Mesenchymal stem cell (in vitro differentiated cells and primary cell): ENCODE measurements at regions not wholly inside any gene's neighbourhood (a gene's known extent, or its start where the extent isn't known, plus 50 kb on each side); places are given as distances from the start of the nearest gene placed in this dataset.

Experiments
- DNase-seq: peaks from one replicate; pipeline ENCODE4 v3.0.0-alpha.2; 2013
- H2AFZ ChIP-seq: one replicate; pipeline ENCODE4 v1.6.1; 2013; ENCODE audit warnings: low read depth, mild to moderate bottlenecking, control low read depth, inconsistent platforms, low read length, moderate library complexity
- H2AK5ac ChIP-seq: 2 replicates; pipeline ENCODE4 v1.6.1; 2013; ENCODE audit warnings: low read length, moderate library complexity, mild to moderate bottlenecking, inconsistent platforms; ENCODE audit not compliant: severe bottlenecking
- H2BK120ac ChIP-seq: one replicate; pipeline ENCODE4 v1.6.1; 2013; ENCODE audit warnings: low read depth, mild to moderate bottlenecking, inconsistent platforms, low read length, moderate library complexity
- H2BK12ac ChIP-seq, 2 experiments: one replicate each; pipeline ENCODE4 v1.6.1; 2013; ENCODE audit warnings: inconsistent platforms in 2 of 2, low read length in 2 of 2, mild to moderate bottlenecking in 2 of 2, moderate library complexity in 2 of 2, control low read depth in 1 of 2
- H2BK15ac ChIP-seq: one replicate; pipeline ENCODE4 v1.6.1; 2013; ENCODE audit warnings: mild to moderate bottlenecking, low read depth, inconsistent platforms; ENCODE audit not compliant: poor library complexity, severe bottlenecking
- H2BK5ac ChIP-seq: 2 replicates; pipeline ENCODE4 v1.6.1; 2013; ENCODE audit warnings: low read depth, mild to moderate bottlenecking, low read length, control low read depth, inconsistent platforms; ENCODE audit not compliant: poor library complexity, severe bottlenecking
- H3K14ac ChIP-seq, 2 experiments: one replicate each; pipeline ENCODE4 v1.6.1; 2013; ENCODE audit warnings: inconsistent platforms in 2 of 2, low read length in 2 of 2, control low read depth in 1 of 2, mild to moderate bottlenecking in 1 of 2, moderate library complexity in 1 of 2
- H3K18ac ChIP-seq, 2 experiments: one replicate each; pipeline ENCODE4 v1.6.1; 2013; ENCODE audit warnings: inconsistent platforms in 2 of 2, low read length in 2 of 2, control low read depth in 1 of 2, low read depth in 1 of 2, mild to moderate bottlenecking in 1 of 2
- H3K23ac ChIP-seq, 2 experiments: one replicate each; pipeline ENCODE4 v1.6.1; 2013; ENCODE audit warnings: inconsistent platforms in 2 of 2, low read length in 2 of 2, mild to moderate bottlenecking in 2 of 2, moderate library complexity in 2 of 2, control low read depth in 1 of 2
- H3K27ac ChIP-seq: 2 replicates; pipeline ENCODE4 v1.5.1; 2013; ENCODE audit warnings: mild to moderate bottlenecking, moderate library complexity, low read length, control low read depth, inconsistent platforms; ENCODE audit not compliant: poor library complexity, severe bottlenecking
- H3K27me3 ChIP-seq, 2 experiments: 2 replicates each; pipeline versions ENCODE4 v1.6.1 to v1.7.0; 2013; ENCODE audit warnings: low read length in 2 of 2, mild to moderate bottlenecking in 2 of 2, moderate library complexity in 2 of 2, control low read depth in 1 of 2, inconsistent platforms in 1 of 2; ENCODE audit not compliant: control insufficient read depth in 1 of 2, insufficient read depth in 1 of 2
- H3K36me3 ChIP-seq, 2 experiments: 2 replicates each; pipeline versions ENCODE4 v1.6.1 to v1.7.0; 2013; ENCODE audit warnings: low read length in 2 of 2, control low read depth in 1 of 2, inconsistent platforms in 1 of 2, low read depth in 1 of 2, mild to moderate bottlenecking in 1 of 2; ENCODE audit not compliant: insufficient read depth in 2 of 2, control insufficient read depth in 1 of 2
- H3K4ac ChIP-seq, 2 experiments: one replicate each; pipeline ENCODE4 v1.6.1; 2013; ENCODE audit warnings: inconsistent platforms in 2 of 2, low read length in 2 of 2, mild to moderate bottlenecking in 2 of 2, moderate library complexity in 2 of 2, control low read depth in 1 of 2, low read depth in 1 of 2
- H3K4me1 ChIP-seq: 2 replicates; pipeline ENCODE4 v1.6.1; 2013; ENCODE audit warnings: low read depth, low read length, control low read depth; ENCODE audit not compliant: control insufficient read depth, insufficient read depth
- H3K4me2 ChIP-seq: 2 replicates; pipeline ENCODE4 v1.6.1; 2013; ENCODE audit warnings: low read length, mild to moderate bottlenecking, inconsistent platforms; ENCODE audit not compliant: poor library complexity, severe bottlenecking
- H3K4me3 ChIP-seq, 2 experiments: 2 replicates each; pipeline versions ENCODE4 v1.5.1 to v1.7.0; 2013; ENCODE audit warnings: low read length in 2 of 2, mild to moderate bottlenecking in 2 of 2, control low read depth in 1 of 2, low read depth in 1 of 2; ENCODE audit not compliant: insufficient read depth in 1 of 2
- H3K79me1 ChIP-seq: replicated peaks from 2 replicates; pipeline ENCODE4 v1.6.1; 2013; ENCODE audit warnings: mild to moderate bottlenecking, control low read depth, low read length, inconsistent platforms; ENCODE audit not compliant: poor library complexity, severe bottlenecking
- H3K9ac ChIP-seq: 2 replicates; pipeline ENCODE4 v1.7.0; 2013; ENCODE audit warnings: mild to moderate bottlenecking, low read length, moderate library complexity
- H3K9me3 ChIP-seq: 2 replicates; pipeline ENCODE4 v1.7.0; 2013; ENCODE audit warnings: mild to moderate bottlenecking, low read length; ENCODE audit not compliant: control insufficient read depth
- H4K8ac ChIP-seq: one replicate; pipeline ENCODE4 v1.6.1; 2013; ENCODE audit warnings: inconsistent platforms, mild to moderate bottlenecking, low read length, moderate library complexity
- H4K91ac ChIP-seq: one replicate; pipeline ENCODE4 v1.6.1; 2013; ENCODE audit warnings: mild to moderate bottlenecking, low read length, inconsistent platforms
- WGBS: methylation state at CpG from one replicate; pipeline ENCODE4 v1.1.7; 2013; ENCODE audit warnings: mixed read lengths; 5-methylcytosine and 5-hydroxymethylcytosine counted together

DNA sequence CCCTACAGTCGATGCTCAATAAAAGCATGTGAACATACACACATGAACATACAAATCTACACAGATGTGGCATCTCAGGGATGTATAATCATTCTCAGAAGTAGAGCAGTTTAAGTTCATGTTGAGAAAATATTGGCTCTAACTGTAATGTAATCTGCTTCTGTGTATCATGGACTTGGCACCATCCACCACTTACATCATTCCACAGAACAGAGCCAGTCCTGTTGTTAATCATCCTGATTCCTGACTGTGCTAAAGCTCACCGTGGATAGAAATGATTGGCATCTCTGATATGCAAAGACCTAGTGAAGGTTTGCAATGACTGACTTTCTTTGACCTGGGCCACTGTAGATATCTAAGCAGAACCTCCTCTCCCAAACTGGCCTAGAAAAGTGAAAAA, 1141.3 kb downstream of the BCL11B start:
- no peak overlapping the region for H2AFZ ChIP-seq
- H3K23ac ChIP-seq: no peak overlapping the region
- no peak overlapping the region for H3K9ac ChIP-seq

GRCh38 chr14:98131406-98131805, 1140.6 kb downstream of the BCL11B start:
- Histone ChIP-seq H3K27ac (no peak overlapping the region), H3K14ac (no peak overlapping the region), H3K23ac (no peak overlapping the region), H2AFZ (no peak overlapping the region), H3K27me3 (no peaks in the 10 kb centered on the region), H2AK5ac (no peak overlapping the region), H2BK15ac (no peak overlapping the region), H2BK120ac (no peak overlapping the region), H3K79me1 (no peaks in the 10 kb centered on the region), H3K18ac (no peak overlapping the region), H3K36me3 (no peaks in the 10 kb centered on the region), H3K4me1 (no peaks in the 10 kb centered on the region), H4K8ac (no peak overlapping the region), H3K9ac (no peak overlapping the region), H4K91ac (no peak overlapping the region), H3K4me2 (no peak overlapping the region), H3K9me3 (no peaks in the 10 kb centered on the region), H3K4me3 (no peak overlapping the region), H3K4ac (no peak overlapping the region), H2BK5ac (no peak overlapping the region), H2BK12ac (no peak overlapping the region)
- no peak for DNase-seq
- whole genome bisulfite sequencing: no CpG with 5 or more reads among the region's 1 CpG

More for the DNA sequence above, 1141.3 kb downstream of the BCL11B start:
- H3K18ac ChIP-seq: no peak overlapping the region
- H3K27me3 ChIP-seq: no peaks in the 10 kb centered on the region
- H3K4me1 ChIP-seq: no peaks in the 10 kb centered on the region
- H3K9me3 ChIP-seq: peaks cover 6% of the 10 kb centered on the region
- no peak for DNase-seq
- H2BK120ac ChIP-seq: no peak overlapping the region
- H3K27ac ChIP-seq: no peak overlapping the region
- H2BK5ac ChIP-seq: no peak overlapping the region
- no peak overlapping the region for H3K4me2 ChIP-seq
- H4K91ac ChIP-seq: no peak overlapping the region
- H3K4ac ChIP-seq: no peak overlapping the region
- no peak overlapping the region for H2BK12ac ChIP-seq
- no peak overlapping the region for H4K8ac ChIP-seq
- no peaks in the 10 kb centered on the region for H3K79me1 ChIP-seq
- H3K4me3 ChIP-seq: no peak overlapping the region
- no peak overlapping the region for H2AK5ac ChIP-seq
- no peaks in the 10 kb centered on the region for H3K36me3 ChIP-seq
- H2BK15ac ChIP-seq: no peak overlapping the region
- WGBS: 67% methylated on average over 2 of the region's 2 CpGs
- no peak overlapping the region for H3K14ac ChIP-seq

- DNase-seq: no peak
- no peak overlapping the region for H3K9ac ChIP-seq
- no peak overlapping the region for H2AK5ac ChIP-seq
- WGBS: 80% methylated on average over 1 of the region's 4 CpGs
- H3K27me3 ChIP-seq: no peaks in the 10 kb centered on the region
- no peaks in the 10 kb centered on the region for H3K79me1 ChIP-seq
- no peak overlapping the region for H2BK15ac ChIP-seq
- H2BK12ac ChIP-seq: no peak overlapping the region
- H4K8ac ChIP-seq: no peak overlapping the region
- no peak overlapping the region for H4K91ac ChIP-seq
- no peak overlapping the region for H2AFZ ChIP-seq
- H3K4me1 ChIP-seq: no peaks in the 10 kb centered on the region
- no peak overlapping the region for H3K4ac ChIP-seq
- H2BK120ac ChIP-seq: no peak overlapping the region
- H3K18ac ChIP-seq: no peak overlapping the region
- no peaks in the 10 kb centered on the region for H3K9me3 ChIP-seq
- H3K36me3 ChIP-seq: no peaks in the 10 kb centered on the region
- no peak overlapping the region for H3K23ac ChIP-seq
- no peak overlapping the region for H3K14ac ChIP-seq
- H3K4me2 ChIP-seq: no peak overlapping the region
- no peak overlapping the region for H3K27ac ChIP-seq
- no peak overlapping the region for H3K4me3 ChIP-seq
- H2BK5ac ChIP-seq: no peak overlapping the region
Measured at GRCh38 chr14:98133806-98134205, 1138.2 kb downstream of the BCL11B start.

DNA sequence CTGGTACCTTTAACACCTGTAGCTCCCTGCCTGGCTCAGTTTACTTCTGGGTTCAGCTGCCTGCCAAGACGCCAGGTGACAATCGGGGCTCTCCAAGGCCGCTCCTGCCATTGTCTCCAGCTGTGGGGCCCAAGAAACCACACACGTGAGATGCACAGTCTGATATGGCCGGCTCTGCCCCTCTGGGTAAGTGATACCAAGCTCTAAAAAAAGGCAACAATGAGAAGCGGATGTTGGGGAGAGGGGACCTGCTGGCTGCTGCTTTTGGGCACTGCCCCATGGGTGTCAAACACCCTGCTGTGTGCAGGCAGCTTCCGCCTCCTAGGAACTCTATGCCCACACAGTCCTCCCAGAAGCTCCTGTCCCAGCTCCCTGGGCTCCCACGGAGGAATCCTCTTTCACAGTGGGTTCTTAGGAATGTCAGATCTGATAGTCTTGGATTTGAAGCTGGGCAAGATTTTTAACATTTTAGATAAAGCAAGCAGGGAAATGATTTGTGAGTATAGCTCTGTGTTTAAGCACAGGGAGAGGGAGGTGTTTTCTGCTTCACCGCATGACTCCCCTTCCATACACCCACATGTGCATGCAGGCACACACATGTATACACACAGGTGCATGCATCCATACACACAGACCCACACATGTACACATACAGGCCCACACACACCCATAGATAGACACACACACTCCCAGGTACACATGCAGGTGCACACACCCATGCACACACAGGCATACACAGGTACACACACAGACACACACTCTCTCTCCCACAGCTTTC, 1135.8 kb downstream of the BCL11B start:
- Histone ChIP-seq H3K4me2 (no peak overlapping the region), H3K4me1 (no peaks in the 10 kb centered on the region), H3K36me3 (no peaks in the 10 kb centered on the region), H2AFZ (no peak overlapping the region), H2BK12ac (no peak overlapping the region), H3K4me3 (no peak overlapping the region), H4K8ac (no peak overlapping the region), H3K79me1 (no peaks in the 10 kb centered on the region), H3K27me3 (no peaks in the 10 kb centered on the region), H3K14ac (no peak overlapping the region), H3K23ac (no peak overlapping the region), H3K27ac (no peak overlapping the region), H2BK120ac (no peak overlapping the region), H2BK15ac (no peak overlapping the region), H3K18ac (no peak overlapping the region), H3K9ac (no peak overlapping the region), H2BK5ac (no peak overlapping the region), H4K91ac (no peak overlapping the region), H3K4ac (no peak overlapping the region), H2AK5ac (no peak overlapping the region), H3K9me3 (no peaks in the 10 kb centered on the region)
- no peak for DNase-seq
- WGBS: 77% methylated on average over 7 of the region's 9 CpGs
